BJ (cell line): ENCODE measurements at regions not wholly inside any gene's neighbourhood (a gene's known extent, or its start where the extent isn't known, plus 50 kb on each side); places are given as distances from the start of the nearest gene placed in this dataset.

Source experiments
- CTCF ChIA-PET: fragments of 350-600 bp; formaldehyde crosslinking; extraction: SDS; loops from one replicate; lab custom pipeline; 2021; ENCODE audit warnings: antibody characterized with exemption, inconsistent platforms; lab: Yijun Ruan, JAX
- POLR2A ChIA-PET: fragments of 300-600 bp; sonication (Branson Sonifier 250); formaldehyde crosslinking; extraction: SDS; loops from one replicate; lab custom pipeline; 2021; ENCODE audit warnings: antibody characterized with exemption; lab: Charles Lee
- DNase-seq: peaks from one replicate; pipeline ENCODE4 v3.0.0-alpha.2; 2011; ENCODE audit warnings: low read depth
- H3K27me3 ChIP-seq: 2 replicates; pipeline ENCODE4 v1.6.0; 2011; ENCODE audit warnings: low read length; ENCODE audit not compliant: control insufficient read depth, insufficient read depth
- H3K36me3 ChIP-seq: 2 replicates; pipeline ENCODE4 v1.5.1; 2011; ENCODE audit warnings: low read length; ENCODE audit not compliant: control insufficient read depth, insufficient read depth
- H3K4me3 ChIP-seq: 2 replicates; pipeline ENCODE4 v1.5.1; 2011; ENCODE audit warnings: low read depth, mild to moderate bottlenecking, control low read depth, low read length
- CTCF ChIP-seq: IDR thresholded peaks from 2 replicates; pipeline ENCODE4 v1.5.1; 2011; ENCODE audit warnings: low read depth, mild to moderate bottlenecking, control low read depth, inconsistent platforms, low read length, moderate library complexity; ENCODE audit not compliant: insufficient read depth

GRCh38 chr3:7877312-7877711, 624.3 kb upstream of the LMCD1 start:
- DNase-seq: no peak

GRCh38 chr3:7879572-7879971, 622.1 kb upstream of the LMCD1 start:
- no peaks in the 10 kb centered on the region for H3K36me3 ChIP-seq
- TF ChIP-seq CTCF: no peak
- H3K4me3 ChIP-seq: no peak overlapping the region
- DNase-seq: no peak
- H3K27me3 ChIP-seq: no peaks in the 10 kb centered on the region
- POLR2A ChIA-PET: no interaction called here
- CTCF ChIA-PET: no interaction called here

More at GRCh38 chr3:7877312-7877711, 624.3 kb upstream of the LMCD1 start:
- TF ChIP-seq CTCF: no peak
- H3K4me3 ChIP-seq: no peak overlapping the region
- POLR2A ChIA-PET: no interaction called here
- no peaks in the 10 kb centered on the region for H3K36me3 ChIP-seq
- CTCF ChIA-PET: no interaction called here
- no peaks in the 10 kb centered on the region for H3K27me3 ChIP-seq

GRCh38 chr3:7881946-7882345, 619.7 kb upstream of the LMCD1 start:
- no peak overlapping the region for H3K4me3 ChIP-seq
- POLR2A ChIA-PET: no interaction called here
- TF ChIP-seq CTCF: no peak
- CTCF ChIA-PET: no interaction called here
- no peaks in the 10 kb centered on the region for H3K36me3 ChIP-seq
- H3K27me3 ChIP-seq: no peaks in the 10 kb centered on the region
- DNase-seq: no peak

GRCh38 chr3:7897655-7898054, 604.0 kb upstream of the LMCD1 start:
- H3K27me3 ChIP-seq: no peaks in the 10 kb centered on the region
- ChIA-PET CTCF (interaction anchor here (0.6 kb wide), 1 partner anchor 8 kb away, joined by 3 read pairs; no protein-coding TSS in a partner anchor), POLR2A (no interaction called here)
- no peak overlapping the region for H3K4me3 ChIP-seq
- TF ChIP-seq CTCF: no peak
- no peaks in the 10 kb centered on the region for H3K36me3 ChIP-seq
- DNase-seq: no peak

- TF ChIP-seq CTCF: no peak
- DNase-seq: no peak
- Histone ChIP-seq H3K4me3 (no peak overlapping the region), H3K36me3 (no peaks in the 10 kb centered on the region), H3K27me3 (no peaks in the 10 kb centered on the region)
- POLR2A ChIA-PET: no interaction called here
- CTCF ChIA-PET: no interaction called here
Observed at GRCh38 chr3:7913283-7913682, 588.3 kb upstream of the LMCD1 start.
